Mesendoderm (in vitro differentiated cells): ENCODE measurements at regions not wholly inside any gene's neighbourhood (a gene's known extent, or its start where the extent isn't known, plus 50 kb on each side); places are given as distances from the start of the nearest gene placed in this dataset.
"Not testable (repeated sequence)": the region's sequence is repeated elsewhere in the genome, so short reads cannot be mapped to it uniquely, and the experiment has no call there.

Experiments used
- DNase-seq: peaks from one replicate; pipeline ENCODE4 v3.0.0; 2013
- H2AK5ac ChIP-seq: 2 replicates; pipeline ENCODE4 v1.6.1; 2013; ENCODE audit warnings: low read length, inconsistent platforms
- H2BK120ac ChIP-seq: 2 replicates; pipeline ENCODE4 v1.6.1; 2013; ENCODE audit warnings: low read depth, mild to moderate bottlenecking, low read length, moderate library complexity, mixed read lengths
- H2BK15ac ChIP-seq: replicated peaks from 2 replicates; pipeline ENCODE4 v1.6.1; 2013; ENCODE audit warnings: low read depth, mild to moderate bottlenecking, moderate library complexity
- H2BK5ac ChIP-seq: 2 replicates; pipeline ENCODE4 v1.6.1; 2013; ENCODE audit warnings: low read length, inconsistent platforms
- H3K18ac ChIP-seq: 2 replicates; pipeline ENCODE4 v1.6.1; 2013; ENCODE audit warnings: mild to moderate bottlenecking, low read length, mixed read lengths
- H3K23ac ChIP-seq: one replicate; pipeline ENCODE4 v1.6.1; 2013; ENCODE audit warnings: low read length
- H3K27ac ChIP-seq: 2 replicates; pipeline ENCODE4 v1.5.1; 2013; ENCODE audit warnings: low read depth, mild to moderate bottlenecking, inconsistent platforms, low read length, moderate library complexity
- H3K27me3 ChIP-seq: 2 replicates; pipeline ENCODE4 v1.6.1; 2013; ENCODE audit warnings: low read length, control low read depth, mild to moderate bottlenecking, inconsistent platforms; ENCODE audit not compliant: insufficient read depth, poor library complexity
- H3K36me3 ChIP-seq: 2 replicates; pipeline ENCODE4 v1.6.1; 2013; ENCODE audit warnings: low read length, inconsistent platforms; ENCODE audit not compliant: control insufficient read depth, insufficient read depth
- H3K4ac ChIP-seq: one replicate; pipeline ENCODE4 v1.6.1; 2013; ENCODE audit warnings: low read depth, mild to moderate bottlenecking, low read length, moderate library complexity
- H3K4me1 ChIP-seq: 2 replicates; pipeline ENCODE4 v1.6.1; 2013; ENCODE audit warnings: low read depth, low read length, inconsistent platforms; ENCODE audit not compliant: control insufficient read depth
- H3K4me2 ChIP-seq: 2 replicates; pipeline ENCODE4 v1.6.1; 2013; ENCODE audit warnings: low read length
- H3K4me3 ChIP-seq: 2 replicates; pipeline ENCODE4 v1.5.1; 2013; ENCODE audit warnings: mild to moderate bottlenecking, low read length
- H3K56ac ChIP-seq: one replicate; pipeline ENCODE4 v1.6.1; 2013; ENCODE audit warnings: low read length
- H3K79me1 ChIP-seq: 2 replicates; pipeline ENCODE4 v1.6.1; 2013; ENCODE audit warnings: low read length, inconsistent platforms
- H3K79me2 ChIP-seq: 2 replicates; pipeline ENCODE4 v1.6.1; 2013; ENCODE audit warnings: mild to moderate bottlenecking, low read length; ENCODE audit not compliant: control insufficient read depth, insufficient read depth
- H3K9ac ChIP-seq: 2 replicates; pipeline ENCODE4 v1.6.1; 2013; ENCODE audit warnings: low read length, inconsistent platforms
- H4K5ac ChIP-seq: one replicate; pipeline ENCODE4 v1.6.1; 2013; ENCODE audit warnings: low read length
- H4K8ac ChIP-seq: one replicate; pipeline ENCODE4 v1.6.1; 2013; ENCODE audit warnings: low read depth, mild to moderate bottlenecking, control low read depth, low read length, moderate library complexity
- WGBS: extraction: QIAGEN DNeasy Blood & Tissue Kit; methylation state at CpG from one replicate; pipeline ENCODE4 v1.1.7; 2013; ENCODE audit warnings: low lambda C conversion rate, missing lambda C conversion rate; ENCODE audit not compliant: insufficient coverage; ENCODE audit errors: extremely low coverage; 5-methylcytosine and 5-hydroxymethylcytosine counted together

DNA sequence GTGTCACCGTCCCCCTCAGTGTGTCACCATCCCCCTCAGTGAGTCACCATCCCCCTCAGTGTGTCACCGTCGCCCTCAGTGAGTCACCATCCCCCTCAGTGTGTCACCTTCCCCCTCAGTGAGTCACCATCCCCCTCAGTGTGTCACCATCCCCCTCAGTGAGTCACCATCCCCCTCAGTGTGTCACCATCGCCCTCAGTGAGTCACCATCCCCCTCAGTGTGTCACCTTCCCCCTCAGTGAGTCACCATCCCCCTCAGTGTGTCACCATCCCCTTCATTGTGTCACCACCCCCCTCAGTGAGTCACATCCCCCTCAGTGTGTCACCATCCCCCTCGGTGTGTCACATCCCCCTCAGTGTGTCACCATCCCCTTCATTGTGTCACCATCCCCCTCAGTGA is 486.1 kb upstream of the SALL3 start:
- H3K27ac ChIP-seq, H4K5ac ChIP-seq, H3K4me3 ChIP-seq, H3K27me3 ChIP-seq, DNase-seq, H3K9ac ChIP-seq, H2BK5ac ChIP-seq, H2BK15ac ChIP-seq, H3K23ac ChIP-seq, H3K56ac ChIP-seq, H3K79me2 ChIP-seq, H3K4me1 ChIP-seq, H3K18ac ChIP-seq, H4K8ac ChIP-seq, H3K4ac ChIP-seq, H2AK5ac ChIP-seq, H3K4me2 ChIP-seq, H3K79me1 ChIP-seq, H2BK120ac ChIP-seq, H3K36me3 ChIP-seq: not testable (repeated sequence)
- no CpG with 5 or more reads among the region's 5 CpGs for WGBS

DNA sequence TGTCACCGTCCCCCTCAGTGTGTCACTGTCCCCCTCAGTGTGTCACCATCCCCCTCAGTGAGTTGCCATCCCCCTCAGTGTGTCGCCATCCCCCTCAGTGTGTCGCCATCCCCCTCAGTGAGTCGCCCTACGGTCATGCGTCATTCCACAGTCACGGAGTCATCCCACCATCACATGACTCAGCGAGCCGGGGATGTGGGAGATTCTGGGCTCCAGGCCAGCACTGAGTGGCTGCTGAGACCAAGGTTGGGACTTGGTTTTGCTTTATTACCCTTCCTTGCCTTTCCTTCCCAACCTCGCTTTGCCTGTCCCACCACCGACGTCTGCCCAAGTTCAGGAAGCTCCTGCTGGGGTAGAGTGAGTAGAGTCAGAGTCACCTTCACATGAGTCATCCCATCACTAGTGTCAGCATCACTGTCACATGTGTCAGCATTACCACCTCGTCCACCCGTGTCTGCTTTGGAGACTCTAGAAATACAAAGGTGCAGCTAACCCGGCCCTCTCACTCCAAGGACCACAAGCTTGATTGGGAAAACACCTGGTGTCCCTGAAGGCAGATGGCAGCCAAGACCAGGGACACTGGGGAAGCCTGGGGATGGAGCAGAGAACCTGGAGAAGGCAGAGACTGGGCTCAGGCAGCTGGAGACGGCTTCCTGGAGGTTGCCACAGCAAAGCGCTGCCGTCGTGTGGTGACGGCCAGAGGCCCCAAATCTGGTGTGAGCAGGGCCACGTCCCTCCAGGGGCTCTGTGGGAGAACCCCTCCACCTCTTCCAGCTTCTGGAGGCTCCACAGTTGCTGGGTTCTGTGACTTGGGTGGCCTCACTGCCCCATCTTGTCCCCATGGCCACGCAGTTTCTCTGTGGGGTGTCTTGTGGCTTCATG is 485.2 kb upstream of the SALL3 start:
- no peak overlapping the region for H3K9ac ChIP-seq
- H3K27me3 ChIP-seq: no peaks in the 10 kb centered on the region
- H2BK5ac ChIP-seq: no peak overlapping the region
- no peak overlapping the region for H2BK120ac ChIP-seq
- no peak overlapping the region for H3K56ac ChIP-seq
- H3K27ac ChIP-seq: no peak overlapping the region
- no peak overlapping the region for H4K8ac ChIP-seq
- H3K79me2 ChIP-seq: no peaks in the 10 kb centered on the region
- no CpG with 5 or more reads among the region's 22 CpGs for WGBS
- H3K4me3 ChIP-seq: no peak overlapping the region
- H3K79me1 ChIP-seq: no peaks in the 10 kb centered on the region
- no peak overlapping the region for H4K5ac ChIP-seq
- H3K18ac ChIP-seq: no peak overlapping the region
- H3K4me2 ChIP-seq: no peak overlapping the region
- peak; percentile 13 for DNase-seq
- H2BK15ac ChIP-seq: no peak overlapping the region
- no peaks in the 10 kb centered on the region for H3K36me3 ChIP-seq
- no peak overlapping the region for H3K23ac ChIP-seq
- no peak overlapping the region for H2AK5ac ChIP-seq
- H3K4me1 ChIP-seq: no peaks in the 10 kb centered on the region
- H3K4ac ChIP-seq: no peak overlapping the region

GRCh38 chr18:78495550-78495949 is 484.1 kb upstream of the SALL3 start:
- no peaks in the 10 kb centered on the region for H3K79me1 ChIP-seq
- H3K79me2 ChIP-seq: no peaks in the 10 kb centered on the region
- H3K18ac ChIP-seq: no peak overlapping the region
- no peak overlapping the region for H2BK120ac ChIP-seq
- no peak overlapping the region for H3K23ac ChIP-seq
- no peak overlapping the region for H3K9ac ChIP-seq
- H4K5ac ChIP-seq: no peak overlapping the region
- H3K4me1 ChIP-seq: no peaks in the 10 kb centered on the region
- no peak overlapping the region for H2BK5ac ChIP-seq
- no CpG with 5 or more reads among the region's 14 CpGs for WGBS
- no peak overlapping the region for H2BK15ac ChIP-seq
- H2AK5ac ChIP-seq: no peak overlapping the region
- no peak overlapping the region for H3K4me2 ChIP-seq
- H3K27me3 ChIP-seq: no peaks in the 10 kb centered on the region
- no peak overlapping the region for H4K8ac ChIP-seq
- no peaks in the 10 kb centered on the region for H3K36me3 ChIP-seq
- no peak overlapping the region for H3K27ac ChIP-seq
- H3K56ac ChIP-seq: no peak overlapping the region
- no peak overlapping the region for H3K4me3 ChIP-seq
- no peak overlapping the region for H3K4ac ChIP-seq
- DNase-seq: no peak

GRCh38 chr18:78496079-78496478 is 483.5 kb upstream of the SALL3 start:
- no peak overlapping the region for H3K4ac ChIP-seq
- H3K4me3 ChIP-seq: no peak overlapping the region
- no peaks in the 10 kb centered on the region for H3K79me2 ChIP-seq
- no peaks in the 10 kb centered on the region for H3K79me1 ChIP-seq
- H3K27me3 ChIP-seq: no peaks in the 10 kb centered on the region
- DNase-seq: no peak
- H3K4me2 ChIP-seq: no peak overlapping the region
- H3K36me3 ChIP-seq: no peaks in the 10 kb centered on the region
- H2BK120ac ChIP-seq: no peak overlapping the region
- no peak overlapping the region for H3K9ac ChIP-seq
- no peak overlapping the region for H3K27ac ChIP-seq
- no peak overlapping the region for H2AK5ac ChIP-seq
- WGBS: no CpG with 5 or more reads among the region's 16 CpGs
- no peak overlapping the region for H3K56ac ChIP-seq
- no peak overlapping the region for H2BK5ac ChIP-seq
- no peak overlapping the region for H3K23ac ChIP-seq
- H4K5ac ChIP-seq: no peak overlapping the region
- H2BK15ac ChIP-seq: no peak overlapping the region
- H3K18ac ChIP-seq: no peak overlapping the region
- H3K4me1 ChIP-seq: no peaks in the 10 kb centered on the region
- H4K8ac ChIP-seq: no peak overlapping the region

- Histone ChIP-seq H3K79me1 (no peaks in the 10 kb centered on the region), H3K79me2 (no peaks in the 10 kb centered on the region), H3K4ac (no peak overlapping the region), H3K27me3 (no peaks in the 10 kb centered on the region), H3K23ac (no peak overlapping the region), H3K9ac (no peak overlapping the region), H2AK5ac (no peak overlapping the region), H4K5ac (no peak overlapping the region), H3K56ac (no peak overlapping the region), H2BK120ac (no peak overlapping the region), H2BK5ac (no peak overlapping the region), H3K4me1 (no peaks in the 10 kb centered on the region), H3K27ac (no peak overlapping the region), H4K8ac (no peak overlapping the region), H3K18ac (no peak overlapping the region), H3K36me3 (no peaks in the 10 kb centered on the region), H2BK15ac (no peak overlapping the region), H3K4me3 (no peak overlapping the region), H3K4me2 (no peak overlapping the region)
- no CpG with 5 or more reads among the region's 13 CpGs for WGBS
- DNase-seq: no peak
Measured at GRCh38 chr18:78497641-78498040, 482.0 kb upstream of the SALL3 start.

- Histone ChIP-seq H3K4me2 (no peak overlapping the region), H3K4ac (no peak overlapping the region), H3K27ac (no peak overlapping the region), H3K9ac (no peak overlapping the region), H2BK120ac (no peak overlapping the region), H3K23ac (no peak overlapping the region), H3K27me3 (no peaks in the 10 kb centered on the region), H3K56ac (no peak overlapping the region), H3K4me1 (no peaks in the 10 kb centered on the region), H2BK15ac (no peak overlapping the region), H2BK5ac (no peak overlapping the region), H2AK5ac (no peak overlapping the region), H3K4me3 (no peak overlapping the region), H3K36me3 (no peaks in the 10 kb centered on the region), H3K79me1 (no peaks in the 10 kb centered on the region), H4K8ac (no peak overlapping the region), H3K79me2 (no peaks in the 10 kb centered on the region), H4K5ac (no peak overlapping the region), H3K18ac (no peak overlapping the region)
- no CpG with 5 or more reads among the region's 15 CpGs for WGBS
- DNase-seq: no peak
Measured at GRCh38 chr18:78499586-78499985, 480.0 kb upstream of the SALL3 start.
